NCI-H1417 treated with DMSO at 0.1 percent for 48 hours (cell line): ENCODE measurements at regions not wholly inside any gene's neighbourhood (a gene's known extent, or its start where the extent isn't known, plus 50 kb on each side); places are given as distances from the start of the nearest gene placed in this dataset.
"Not testable (repeated sequence)": the region's sequence is repeated elsewhere in the genome, so short reads cannot be mapped to it uniquely, and the experiment has no call there.

Source experiments
- DNase-seq: peaks from one replicate; lab custom pipeline; 2025; lab: John Stamatoyannopoulos, UW

DNA sequence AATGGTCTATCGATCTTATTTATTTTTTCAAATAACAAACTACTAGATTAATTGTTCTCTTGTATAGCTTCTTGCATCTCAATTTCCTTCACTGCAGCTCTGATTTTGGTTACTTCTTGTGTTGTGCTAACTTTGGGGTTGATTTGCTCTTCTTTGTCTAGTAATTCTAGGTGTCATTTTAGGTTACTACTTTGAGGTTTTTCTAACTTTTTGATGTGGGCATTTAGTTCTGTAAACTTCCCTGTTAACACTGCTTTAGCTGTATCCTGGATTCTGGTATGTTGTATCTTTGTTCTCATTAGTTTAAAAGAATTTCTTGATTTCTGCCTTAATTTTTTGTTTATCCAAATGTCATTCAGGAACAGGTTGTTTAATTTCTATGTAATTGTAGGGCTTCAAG is 1188.0 kb downstream of the DNAJB9 start:
- no peak for DNase-seq

GRCh38 chr7:109763611-109764010 is 1193.9 kb downstream of the DNAJB9 start:
- DNase-seq = no peak

DNA sequence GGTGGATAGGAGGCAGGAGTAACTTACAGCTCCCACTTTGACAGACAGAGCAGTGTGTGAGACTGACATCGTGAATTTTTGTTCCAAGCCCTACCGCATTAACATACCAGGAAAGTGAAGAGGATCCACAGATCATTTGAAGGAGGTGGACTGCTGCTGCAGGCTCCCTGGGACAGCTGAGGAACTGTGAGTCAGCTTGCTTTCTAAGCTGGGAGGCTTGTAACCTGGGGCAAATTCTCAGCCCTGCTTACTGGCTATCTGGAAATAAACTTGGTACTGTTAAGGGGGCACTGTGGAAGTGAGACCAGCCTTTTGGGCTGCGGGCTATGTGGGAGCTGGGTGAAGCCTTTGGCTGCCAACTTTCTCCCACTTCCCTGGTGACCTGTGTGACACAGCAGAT is 1202.5 kb downstream of the DNAJB9 start:
- no peak for DNase-seq

DNA sequence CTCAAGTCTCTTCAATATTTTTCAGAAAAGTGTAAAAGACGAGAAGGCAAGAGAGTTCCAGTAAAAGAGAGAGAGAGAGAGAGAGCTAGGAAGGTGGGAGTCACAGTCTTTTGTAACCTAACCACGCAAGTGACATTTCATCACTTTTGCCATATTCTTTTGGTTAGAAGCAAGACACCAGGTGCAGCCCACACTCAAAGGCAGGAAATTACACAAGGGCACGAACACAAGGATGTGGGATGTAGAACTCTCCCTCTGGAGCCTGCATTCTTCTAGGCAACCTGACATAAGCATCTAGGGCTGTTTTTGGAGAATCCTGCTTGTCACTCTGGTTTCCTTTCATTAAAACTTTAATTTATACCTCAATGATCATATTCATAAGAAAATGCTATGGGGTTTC is 1213.1 kb downstream of the DNAJB9 start:
- DNase-seq = no peak

- DNase-seq = no peak
Measured at GRCh38 chr7:109806548-109806947, 1236.9 kb downstream of the DNAJB9 start.

DNA sequence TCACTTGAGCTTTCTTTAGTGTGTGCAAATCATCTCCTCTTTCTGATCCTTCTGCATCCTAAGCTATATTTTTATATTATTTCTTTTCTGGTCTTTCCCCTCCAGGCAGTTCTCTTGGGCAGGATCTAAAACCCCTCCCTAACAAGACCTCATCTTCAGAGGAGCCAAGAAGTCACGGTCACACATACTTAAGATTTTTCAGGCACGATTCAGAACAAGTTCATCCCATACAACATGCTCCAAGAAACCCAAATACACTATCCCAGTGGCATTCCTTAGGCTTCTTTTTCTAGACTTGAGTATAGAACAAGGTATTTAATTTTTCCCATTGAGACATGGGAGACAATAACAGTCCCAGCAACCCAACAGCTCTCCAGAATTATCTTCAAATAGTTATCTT is 1251.5 kb downstream of the DNAJB9 start:
- no peak for DNase-seq

- DNase-seq = no peak
Measured at GRCh38 chr7:109834851-109835250, 1256.1 kb upstream of the LRRN3 start.

- peak; percentile 32 for DNase-seq
Measured at GRCh38 chr7:109835577-109835976, 1255.3 kb upstream of the LRRN3 start.

GRCh38 chr7:109836016-109836415 is 1254.9 kb upstream of the LRRN3 start:
- DNase-seq = no peak

DNA sequence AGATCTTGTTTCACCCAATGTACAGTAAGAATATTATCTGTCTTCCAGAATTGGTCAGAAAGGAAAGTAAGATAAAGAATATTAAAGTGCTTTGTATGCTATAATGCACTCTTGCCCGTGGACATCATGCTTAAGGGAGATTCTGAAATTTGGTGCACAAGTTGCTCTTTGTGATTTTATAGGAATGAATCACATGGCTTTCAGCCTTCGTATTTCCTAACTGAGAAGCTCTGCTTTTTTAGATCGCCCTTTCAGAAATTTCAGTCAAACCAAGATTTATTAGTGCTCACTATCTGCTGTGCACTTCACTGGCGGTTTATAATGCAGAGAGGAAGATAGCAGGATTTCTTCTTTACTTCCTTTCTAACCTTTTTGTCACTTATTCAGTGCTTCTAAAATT is 1248.5 kb upstream of the LRRN3 start:
- no peak for DNase-seq

GRCh38 chr7:109844362-109844761 is 1246.6 kb upstream of the LRRN3 start:
- DNase-seq = no peak

DNA sequence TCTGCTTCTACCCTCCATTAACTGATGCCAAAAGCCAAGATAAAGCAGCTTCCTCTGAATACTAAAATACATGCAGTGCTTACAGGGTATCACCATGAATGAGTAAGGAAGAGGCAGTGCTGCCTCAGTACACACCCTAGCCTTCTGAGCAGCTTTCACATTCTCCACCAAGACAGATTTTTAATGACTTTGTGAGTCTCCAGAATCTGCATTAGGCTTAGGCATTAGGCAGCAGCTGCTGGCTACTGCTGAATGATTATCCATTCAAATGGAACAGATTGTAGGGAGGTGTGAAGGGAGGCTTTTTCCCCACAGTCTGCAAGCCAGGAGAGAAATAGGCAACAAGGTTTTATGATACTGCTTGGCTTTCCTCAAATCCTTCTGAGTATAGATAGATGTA is 1226.7 kb upstream of the LRRN3 start:
- no peak for DNase-seq

GRCh38 chr7:109868215-109868860 is 1222.6 kb upstream of the LRRN3 start:
- no peak for DNase-seq

DNA sequence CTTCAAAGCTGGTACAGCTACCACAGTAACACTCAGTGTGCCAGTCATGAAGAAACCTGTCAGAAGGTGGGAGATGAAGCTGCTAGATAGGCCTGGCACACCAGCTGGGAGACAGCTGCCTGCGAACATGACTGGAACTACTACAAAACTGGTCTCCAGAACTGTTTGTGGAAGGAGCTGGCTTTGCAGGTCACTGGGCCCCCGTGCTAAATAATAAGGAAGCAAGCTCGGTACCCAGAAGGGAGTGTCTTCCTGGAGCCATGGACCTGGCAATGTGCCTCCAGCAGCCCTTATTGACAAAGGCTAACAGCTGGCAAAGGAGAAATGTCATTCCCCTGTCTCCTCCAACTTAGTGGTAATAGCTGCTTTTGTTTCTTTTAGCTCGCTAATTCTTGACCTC is 1217.6 kb upstream of the LRRN3 start:
- DNase-seq = no peak

DNA sequence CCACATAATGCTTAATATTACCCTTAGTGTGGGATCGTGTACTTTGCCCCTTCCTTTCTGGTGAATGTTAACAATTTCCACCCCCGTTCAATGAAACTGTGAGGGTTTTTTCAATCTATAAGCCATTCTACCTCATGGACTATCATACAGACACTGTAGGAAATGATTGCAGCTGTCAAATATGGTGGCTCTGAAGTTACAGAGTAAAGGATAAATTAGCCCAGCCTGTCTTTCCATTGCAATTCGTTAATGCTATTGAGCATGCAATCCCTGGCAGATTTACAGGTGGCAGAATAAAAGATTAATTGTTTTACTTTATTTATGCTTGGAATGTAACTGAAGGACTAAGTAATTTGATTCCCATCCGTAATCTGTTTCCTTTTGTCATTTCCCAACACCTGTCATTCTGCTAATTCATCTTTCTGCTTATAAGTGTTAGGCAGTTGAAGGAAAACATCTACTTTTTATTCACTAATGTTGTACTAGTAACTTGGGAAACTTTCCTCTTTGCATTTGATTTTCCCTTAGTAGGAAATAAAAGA is 1211.6 kb upstream of the LRRN3 start:
- peak; percentile 79 for DNase-seq

DNA sequence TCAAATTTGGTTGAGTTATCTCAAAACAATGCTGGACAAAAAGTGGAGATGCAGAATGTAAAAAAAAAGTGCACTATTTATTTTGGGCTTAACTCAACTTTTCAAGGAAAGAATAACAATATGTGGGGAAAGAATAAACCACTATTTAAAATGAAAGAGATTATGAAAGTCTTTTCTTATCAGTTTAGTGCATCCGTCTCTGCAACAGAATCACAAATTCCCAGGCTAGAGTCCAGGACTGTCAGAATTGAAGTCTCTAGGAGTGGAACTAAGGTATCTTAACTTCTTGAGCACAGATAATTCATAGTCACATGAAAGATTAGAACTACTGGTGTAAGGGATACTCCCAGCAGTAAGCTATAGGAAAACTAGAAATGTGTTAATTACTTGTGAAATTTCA is 1200.3 kb upstream of the LRRN3 start:
- no peak for DNase-seq

- DNase-seq = no peak
Measured at GRCh38 chr7:109893231-109893630, 1197.7 kb upstream of the LRRN3 start.

DNA sequence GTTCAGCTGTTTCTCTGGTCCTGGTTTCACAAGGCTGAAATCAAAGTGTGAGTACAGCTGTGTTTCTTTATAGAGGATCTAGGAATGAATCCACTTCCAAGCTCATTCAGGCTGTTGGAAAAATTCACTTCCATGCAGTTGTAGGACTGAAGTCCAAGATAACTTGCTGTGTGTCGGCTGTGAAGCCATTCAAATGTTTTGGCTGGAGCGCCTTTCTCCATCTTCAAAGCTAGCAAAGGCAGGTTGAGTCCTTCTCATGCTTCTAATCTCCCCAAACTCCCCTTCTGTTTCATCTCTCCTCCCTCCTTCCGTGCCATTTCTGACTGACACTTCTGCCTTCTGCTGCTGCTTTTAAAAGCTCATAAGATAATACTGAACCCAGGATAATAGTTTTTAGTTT is 1195.4 kb upstream of the LRRN3 start:
- no peak for DNase-seq

DNA sequence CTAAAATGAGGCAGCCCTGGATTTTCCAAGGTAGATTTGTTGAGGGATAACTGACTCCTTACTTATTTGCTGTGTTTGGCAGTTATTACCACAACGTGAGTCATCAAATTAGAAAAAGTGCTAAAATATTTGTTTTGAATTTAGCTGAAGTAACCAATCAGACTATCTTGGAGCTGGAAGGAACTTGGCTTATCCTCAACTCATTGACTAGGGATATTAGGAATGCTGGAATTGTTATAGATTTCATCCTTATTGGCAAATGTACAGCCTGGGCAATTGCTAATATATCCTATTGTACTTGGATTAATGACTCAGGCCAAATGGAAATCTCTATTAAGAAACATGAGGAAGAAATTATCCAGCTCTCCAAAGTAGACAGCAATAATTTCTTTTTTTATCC is 1189.0 kb upstream of the LRRN3 start:
- DNase-seq = no peak

DNA sequence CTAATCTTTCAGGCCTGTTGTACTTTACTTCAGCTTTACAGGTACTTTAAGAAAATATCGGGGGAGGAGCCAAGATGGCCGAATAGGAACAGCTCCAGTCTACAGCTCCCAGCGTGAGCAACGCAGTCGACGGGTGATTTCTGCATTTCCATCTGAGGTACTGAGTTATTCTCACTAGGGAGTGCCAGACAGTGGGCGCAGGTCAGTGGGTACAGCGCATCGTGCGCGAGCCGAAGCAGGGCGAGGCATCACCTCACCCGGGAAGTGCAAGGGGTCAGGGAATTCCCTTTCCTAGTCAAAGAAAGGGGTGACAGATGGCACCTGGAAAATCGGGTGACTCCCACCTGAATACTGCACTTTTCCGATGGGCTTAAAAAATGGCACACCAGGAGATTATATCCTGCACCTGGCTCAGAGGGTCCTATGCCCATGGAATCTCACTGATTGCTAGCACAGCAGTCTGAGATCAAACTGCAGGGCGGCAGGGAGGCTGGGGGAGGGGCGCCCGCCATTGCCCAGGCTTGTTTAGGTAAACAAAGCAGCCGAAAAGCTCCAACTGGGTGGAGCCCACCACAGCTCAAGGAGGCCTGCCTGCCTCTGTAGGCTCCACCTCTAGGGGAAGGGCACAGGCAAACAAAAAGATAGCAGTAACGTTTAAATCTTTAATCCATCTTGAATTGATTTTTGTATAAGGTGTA is 1185.4 kb upstream of the LRRN3 start:
- DNase-seq = not testable (repeated sequence)

- no peak for DNase-seq
Measured at GRCh38 chr7:109915670-109916069, 1175.3 kb upstream of the LRRN3 start.

DNA sequence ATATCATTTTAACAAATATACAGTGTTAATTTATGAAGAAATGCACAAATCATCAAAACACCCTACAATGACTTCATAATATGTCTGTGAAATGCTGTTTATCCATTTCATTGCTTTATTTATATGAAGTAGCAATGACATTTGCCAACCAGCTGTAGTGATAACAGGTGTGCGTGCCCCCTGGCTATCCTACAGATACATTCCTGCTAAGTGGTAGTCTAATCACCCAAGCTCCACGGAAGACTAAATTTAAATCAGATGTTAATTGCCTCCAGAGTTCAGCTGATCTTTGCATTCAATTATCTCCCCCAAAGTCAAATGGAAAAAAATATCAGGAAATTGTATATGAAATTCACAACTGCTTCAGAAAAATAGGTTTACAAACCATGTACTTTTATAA is 1164.2 kb upstream of the LRRN3 start:
- no peak for DNase-seq

DNA sequence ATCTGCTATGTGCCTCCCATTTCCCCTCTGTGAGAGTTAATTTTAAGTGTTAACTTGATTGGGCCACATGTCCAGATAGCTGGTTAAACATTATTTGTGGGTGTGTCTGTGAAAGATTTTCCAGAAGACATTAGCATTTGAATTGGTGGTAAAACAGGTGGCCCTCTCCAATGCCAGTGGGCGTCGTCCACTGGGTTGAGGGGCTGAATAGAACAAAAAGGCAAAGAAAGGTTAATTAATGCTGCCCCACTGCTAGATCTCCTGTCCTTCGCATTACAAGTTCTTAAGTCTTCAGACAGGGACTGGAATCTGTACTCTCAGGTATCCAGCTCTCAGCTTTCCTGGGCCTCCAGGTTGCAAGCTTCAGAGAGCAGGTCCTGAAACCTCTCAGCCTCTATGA is 1160.9 kb upstream of the LRRN3 start:
- DNase-seq = no peak

GRCh38 chr7:109939207-109939606 is 1151.7 kb upstream of the LRRN3 start:
- no peak for DNase-seq
